Spinal cord (tissue), 9 donors: ENCODE measurements at regions not wholly inside any gene's neighbourhood (a gene's known extent, or its start where the extent isn't known, plus 50 kb on each side); places are given as distances from the start of the nearest gene placed in this dataset.
"Not testable (repeated sequence)": the region's sequence is repeated elsewhere in the genome, so short reads cannot be mapped to it uniquely, and the experiment has no call there.

Source experiments
- DNase-seq, 6 donors: peaks; one replicate each; pipeline versions ENCODE4 v3.0.0 to v3.0.0-alpha.2; 2013 to 2015; ENCODE audit warnings: low spot score in 6 of 6, low read depth in 4 of 6
- H3K27ac ChIP-seq: one replicate; pipeline ENCODE4 v1.5.1; 2013; ENCODE audit warnings: low read depth, low read length, control low read depth
- H3K27me3 ChIP-seq: one replicate; pipeline ENCODE4 v1.6.1; 2013; ENCODE audit warnings: low read length; ENCODE audit not compliant: control insufficient read depth, insufficient read depth
- H3K36me3 ChIP-seq: one replicate; pipeline ENCODE4 v1.6.1; 2013; ENCODE audit warnings: low read length; ENCODE audit not compliant: control insufficient read depth, insufficient read depth
- H3K4me1 ChIP-seq: one replicate; pipeline ENCODE4 v1.6.1; 2013; ENCODE audit warnings: low read length; ENCODE audit not compliant: control insufficient read depth, insufficient read depth
- H3K4me3 ChIP-seq: one replicate; pipeline ENCODE4 v1.5.1; 2013; ENCODE audit warnings: low read depth, low read length, control low read depth
- H3K9me3 ChIP-seq: one replicate; pipeline ENCODE4 v1.6.1; 2013; ENCODE audit warnings: low read length; ENCODE audit not compliant: control insufficient read depth, insufficient read depth
- WGBS: methylation state at CpG from one replicate; pipeline ENCODE4 v1.1.5; 2013; ENCODE audit warnings: missing lambda C conversion rate; ENCODE audit not compliant: insufficient coverage; 5-methylcytosine and 5-hydroxymethylcytosine counted together
- donor health status: healthy.

DNA sequence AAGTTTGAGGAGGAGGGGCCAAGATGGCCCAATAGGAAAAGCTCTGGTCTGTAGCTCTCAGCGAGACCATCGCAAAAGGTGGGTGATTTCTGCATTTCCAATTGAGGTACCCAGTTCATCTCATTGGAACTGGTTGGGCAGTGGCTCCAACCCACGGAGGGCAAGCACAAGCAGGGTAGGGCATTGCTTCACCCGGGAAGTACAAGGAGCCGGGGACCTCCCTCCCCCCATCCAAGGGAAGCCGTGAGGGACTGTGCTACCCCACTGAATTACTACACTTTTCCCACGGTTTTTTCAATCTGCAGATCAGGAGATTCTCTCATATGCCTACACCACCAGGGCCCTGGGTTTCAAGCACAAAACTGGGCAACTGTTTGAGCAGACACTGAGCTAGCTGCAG lies 58.0 kb upstream of the EFCAB3 start:
- Histone ChIP-seq H3K36me3 (no peaks in the 10 kb centered on the region), H3K4me3 (no peak overlapping the region), H3K27ac (no peak overlapping the region), H3K27me3 (no peaks in the 10 kb centered on the region), H3K9me3 (no peaks in the 10 kb centered on the region), H3K4me1 (no peaks in the 10 kb centered on the region)
- DNase-seq, result no peak
- WGBS, result 91% methylated on average over 7 of the region's 7 CpGs

DNA sequence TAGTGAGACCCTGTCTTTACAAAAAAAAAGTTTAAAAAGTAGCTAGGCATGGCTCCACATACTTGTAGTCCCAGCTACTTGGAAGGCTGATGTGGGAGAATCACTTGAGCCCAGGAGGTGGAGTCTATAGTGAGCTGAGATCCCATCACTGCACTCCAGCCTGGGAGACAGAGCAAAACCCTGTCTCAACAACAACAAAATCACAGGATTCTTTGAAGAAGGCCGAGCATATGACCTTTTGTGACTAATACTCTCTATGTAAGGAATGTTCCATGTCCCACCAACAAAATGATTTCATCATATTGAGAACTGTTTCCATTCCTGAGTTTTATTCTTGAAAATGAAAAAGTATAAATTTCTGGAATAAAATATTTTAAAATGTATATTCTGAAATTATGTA lies 58.9 kb upstream of the EFCAB3 start:
- Histone ChIP-seq H3K4me3 (no peak overlapping the region), H3K4me1 (no peaks in the 10 kb centered on the region), H3K27me3 (no peaks in the 10 kb centered on the region), H3K27ac (no peak overlapping the region), H3K36me3 (no peaks in the 10 kb centered on the region), H3K9me3 (no peaks in the 10 kb centered on the region)
- no CpG with 5 or more reads among the region's 1 CpG for WGBS
- no peak for DNase-seq

DNA sequence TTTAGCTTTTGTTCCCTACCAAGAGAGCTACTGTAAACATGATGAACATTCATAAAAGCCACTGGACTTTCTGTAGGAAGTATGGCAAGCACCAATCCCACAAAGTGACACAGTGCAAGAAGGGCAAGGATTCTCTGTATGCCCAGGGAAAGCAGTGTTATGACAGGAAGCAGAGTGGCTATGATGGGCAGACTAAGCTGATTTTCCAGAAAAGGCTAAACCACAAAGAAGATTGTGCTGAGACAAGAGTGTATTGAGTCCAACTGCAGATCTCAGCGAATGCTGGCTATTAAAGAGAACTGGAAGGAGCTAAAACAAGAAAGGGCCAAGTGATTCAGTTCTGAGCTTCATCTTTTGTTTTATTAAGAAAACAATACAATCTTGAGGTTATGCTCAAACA lies 60.5 kb upstream of the EFCAB3 start:
- DNase-seq, result no peak
- Histone ChIP-seq H3K36me3 (no peaks in the 10 kb centered on the region), H3K27ac (no peak overlapping the region), H3K4me1 (no peaks in the 10 kb centered on the region), H3K4me3 (no peak overlapping the region), H3K27me3 (no peaks in the 10 kb centered on the region), H3K9me3 (no peaks in the 10 kb centered on the region)
- WGBS, result no CpG with 5 or more reads among the region's 1 CpG

DNA sequence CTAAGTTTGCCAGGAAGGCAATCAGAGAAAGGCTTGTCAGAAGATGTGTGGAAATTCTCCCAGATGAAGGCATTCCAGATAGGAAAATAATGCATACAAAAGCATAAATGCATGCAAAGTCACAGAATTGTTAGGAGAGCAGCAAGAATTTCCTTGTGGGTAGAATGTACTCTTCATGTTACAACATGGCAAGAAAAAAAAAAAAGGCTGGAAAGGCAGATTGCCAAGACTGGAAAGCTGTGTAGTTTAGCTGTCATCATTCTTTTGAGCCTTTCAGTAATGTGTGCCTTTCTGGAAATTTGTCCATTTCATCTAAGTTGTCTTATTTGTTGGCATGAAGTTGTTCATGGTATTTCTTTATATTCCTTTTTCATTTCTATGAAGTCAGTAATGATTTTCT lies 71.0 kb upstream of the EFCAB3 start:
- Histone ChIP-seq H3K36me3 (no peaks in the 10 kb centered on the region), H3K27ac (no peak overlapping the region), H3K27me3 (no peaks in the 10 kb centered on the region), H3K4me3 (no peak overlapping the region), H3K9me3 (no peaks in the 10 kb centered on the region), H3K4me1 (no peaks in the 10 kb centered on the region)
- DNase-seq, result peak in 1 of 6 donors; percentile 1

DNA sequence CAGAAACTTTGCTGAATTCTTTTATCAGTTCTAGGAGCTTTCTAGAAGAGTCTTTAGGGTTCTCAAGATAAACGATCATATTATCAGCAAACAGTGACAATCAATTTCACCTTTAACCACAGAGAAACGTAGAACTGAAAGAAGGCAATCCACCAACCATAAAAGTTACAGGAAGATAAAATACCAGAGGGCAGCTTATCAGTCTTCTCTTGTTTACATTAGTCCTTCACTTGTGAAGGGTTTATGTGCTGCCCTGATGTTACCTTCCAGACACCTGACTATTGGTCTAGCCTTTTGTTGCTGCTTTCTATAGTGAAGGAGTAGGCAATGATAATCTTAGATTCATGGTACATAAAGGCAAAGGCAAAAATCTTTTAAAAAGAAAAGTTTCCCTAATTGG lies 73.2 kb upstream of the EFCAB3 start:
- no peaks in the 10 kb centered on the region for H3K9me3 ChIP-seq
- H3K27ac ChIP-seq, result no peak overlapping the region

DNA sequence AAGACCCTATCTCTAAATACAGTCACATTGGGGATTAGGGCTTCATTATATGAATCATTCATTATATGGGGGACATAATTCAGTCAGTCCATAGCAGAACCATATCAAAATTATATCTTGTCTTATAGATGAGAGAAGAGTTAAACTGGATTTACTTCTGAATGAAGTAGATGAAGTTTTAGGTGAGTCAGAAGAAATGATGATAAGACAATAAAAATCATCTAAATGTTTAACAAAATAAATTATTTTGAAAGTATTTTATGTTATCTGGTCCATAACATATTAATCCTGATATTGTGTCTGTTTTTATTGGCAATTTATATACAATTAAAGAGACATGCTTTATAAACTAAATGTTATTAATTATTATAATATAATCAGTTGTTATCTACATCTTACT lies 76.9 kb upstream of the EFCAB3 start:
- Histone ChIP-seq H3K4me3 (no peak overlapping the region), H3K4me1 (no peaks in the 10 kb centered on the region), H3K27me3 (no peaks in the 10 kb centered on the region), H3K36me3 (no peaks in the 10 kb centered on the region), H3K9me3 (no peaks in the 10 kb centered on the region), H3K27ac (no peak overlapping the region)
- DNase-seq, result no peak

More for the DNA sequence above, 73.2 kb upstream of the EFCAB3 start:
- Histone ChIP-seq H3K36me3 (no peaks in the 10 kb centered on the region), H3K27me3 (no peaks in the 10 kb centered on the region), H3K4me1 (no peaks in the 10 kb centered on the region), H3K4me3 (no peak overlapping the region)
- WGBS, result no CpG with 5 or more reads among the region's 2 CpGs
- DNase-seq, result no peak

DNA sequence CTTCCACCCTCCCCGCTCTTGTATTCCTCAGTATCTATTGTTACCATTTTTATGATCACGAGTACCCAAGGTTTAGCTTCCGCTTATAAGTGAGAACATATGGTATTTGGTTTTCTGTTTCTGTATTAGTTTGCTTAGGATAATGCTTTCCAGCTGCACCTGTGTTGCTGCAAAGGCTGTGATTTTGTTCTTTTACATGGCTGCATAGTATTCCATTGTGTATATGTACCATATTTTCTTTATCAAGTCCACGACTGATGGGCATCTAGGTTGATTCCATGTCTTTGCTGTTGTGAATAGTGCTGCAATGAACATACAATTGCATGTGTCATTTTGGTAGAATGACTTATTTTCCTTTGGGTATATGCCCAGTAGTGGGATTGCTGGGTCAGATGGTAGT lies 79.7 kb upstream of the EFCAB3 start:
- no CpG with 5 or more reads among the region's 4 CpGs for WGBS
- DNase-seq, result no peak
- no peaks in the 10 kb centered on the region for H3K36me3 ChIP-seq

DNA sequence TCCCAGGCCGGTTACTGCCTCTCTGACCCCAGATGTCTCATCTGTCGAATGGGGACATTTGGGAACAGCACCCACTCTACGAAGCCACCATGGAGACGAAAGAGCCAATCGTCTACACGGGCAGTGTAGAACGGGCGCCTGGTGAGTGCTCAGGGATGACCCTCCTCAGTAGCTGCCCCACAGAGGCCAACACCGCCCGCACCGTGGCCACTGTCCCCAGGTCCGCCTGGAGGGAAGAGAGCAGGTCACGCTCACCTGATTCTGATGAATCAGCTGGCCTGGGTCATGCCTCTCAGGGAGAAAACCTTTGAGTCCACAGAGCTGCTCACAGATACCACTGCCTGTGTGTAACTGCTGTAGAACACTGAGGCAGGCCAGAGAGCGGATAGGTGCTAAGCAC lies 105.1 kb upstream of the EFCAB3 start:
- 93% methylated on average over 5 of the region's 14 CpGs for WGBS
- not testable (repeated sequence) for H3K27ac ChIP-seq, H3K4me3 ChIP-seq, H3K27me3 ChIP-seq, H3K36me3 ChIP-seq, H3K9me3 ChIP-seq, H3K4me1 ChIP-seq, DNase-seq

More for the DNA sequence above, 79.7 kb upstream of the EFCAB3 start:
- no peaks in the 10 kb centered on the region for H3K4me1 ChIP-seq
- H3K4me3 ChIP-seq, result no peak overlapping the region
- H3K27ac ChIP-seq, result no peak overlapping the region
- no peaks in the 10 kb centered on the region for H3K9me3 ChIP-seq
- no peaks in the 10 kb centered on the region for H3K27me3 ChIP-seq

DNA sequence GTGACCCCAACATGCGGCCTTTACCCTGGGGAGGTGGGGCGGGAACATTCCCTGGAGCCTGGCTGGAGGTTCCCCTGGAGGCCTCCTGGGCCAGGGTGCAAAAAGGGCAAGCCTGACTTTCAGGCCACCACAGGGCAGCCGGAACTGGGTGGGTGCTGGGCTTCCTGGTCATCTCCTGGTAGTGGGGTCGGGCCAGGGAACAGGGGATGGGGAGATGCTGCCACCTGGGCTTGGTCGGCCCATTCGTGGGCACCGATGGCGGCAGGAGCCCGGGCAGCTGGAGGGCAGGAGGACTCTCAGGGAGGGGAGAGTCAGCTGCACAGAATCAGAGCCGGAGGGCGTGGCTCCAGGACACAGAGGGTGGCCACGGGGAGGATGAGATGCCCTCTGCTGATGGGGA lies 112.0 kb upstream of the EFCAB3 start:
- not testable (repeated sequence) for H3K4me1 ChIP-seq, H3K27me3 ChIP-seq, H3K4me3 ChIP-seq, H3K9me3 ChIP-seq, DNase-seq, H3K36me3 ChIP-seq, H3K27ac ChIP-seq
- 100% methylated on average over 1 of the region's 12 CpGs for WGBS

DNA sequence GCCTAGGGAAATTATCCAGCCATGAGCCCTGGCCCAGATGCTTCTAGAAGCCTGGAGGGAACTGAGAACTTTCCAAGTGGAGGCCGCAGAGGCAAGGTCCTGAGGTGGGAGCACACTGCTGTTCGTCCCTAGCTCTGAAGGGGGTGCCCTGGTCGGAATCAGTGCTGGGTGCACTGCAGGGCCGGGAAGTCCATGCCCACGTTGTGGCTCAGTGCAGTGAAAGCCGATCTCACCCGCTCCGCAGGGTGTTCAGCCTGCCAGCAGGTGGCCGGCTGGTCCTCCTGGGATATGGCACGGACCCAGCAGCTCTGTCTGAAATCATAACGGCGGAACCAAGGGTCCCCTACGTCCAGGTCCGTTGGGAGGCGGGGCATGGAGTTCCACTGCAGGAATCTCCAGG lies 115.4 kb upstream of the EFCAB3 start:
- not testable (repeated sequence) for H3K9me3 ChIP-seq, H3K4me3 ChIP-seq, H3K4me1 ChIP-seq, DNase-seq, H3K27ac ChIP-seq, H3K27me3 ChIP-seq, H3K36me3 ChIP-seq
- no CpG with 5 or more reads among the region's 15 CpGs for WGBS

DNA sequence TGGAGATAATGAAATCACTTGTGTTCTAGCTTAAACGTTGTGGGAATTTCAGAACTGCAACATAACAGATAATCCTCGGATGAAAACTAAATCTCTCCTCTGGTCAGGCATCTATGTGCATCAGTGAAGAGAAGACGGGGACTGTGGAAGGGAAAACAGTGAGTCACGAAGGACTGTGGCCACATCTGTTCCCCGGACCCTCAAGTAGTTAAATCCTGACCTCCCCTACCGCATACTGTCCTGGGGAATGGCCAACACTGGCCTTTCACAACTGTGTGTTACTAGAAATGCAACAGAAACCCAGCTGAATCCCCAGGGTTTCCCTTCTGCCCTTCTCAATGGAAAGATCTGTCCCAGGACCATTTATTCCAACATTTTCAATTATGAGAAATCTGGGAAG lies 124.6 kb upstream of the EFCAB3 start:
- not testable (repeated sequence) for DNase-seq, H3K4me1 ChIP-seq, H3K4me3 ChIP-seq, H3K27me3 ChIP-seq, H3K27ac ChIP-seq, H3K36me3 ChIP-seq, H3K9me3 ChIP-seq
- no CpG with 5 or more reads among the region's 6 CpGs for WGBS
